ENCODE measurements at regions not wholly inside any gene's neighbourhood (a gene's known extent, or its start where the extent isn't known, plus 50 kb on each side); places are given as distances from the start of the nearest gene placed in this dataset.

- no peak for DNase-seq (ENCODE audit: extremely low read depth, low read depth)
- TF ChIP-seq CTCF (IDR thresholded peaks at IDR 0.05; ENCODE audit: low read depth, low read length, missing control alignments), result no peak
- no peak overlapping the region for H3K4me3 ChIP-seq (replicated peaks; ENCODE audit: low read depth, low read length)
Observed at GRCh38 chr4:32261196-32261595, 1541.0 kb downstream of the PCDH7 start.

GRCh38 chr4:32268863-32269262 lies 1548.7 kb downstream of the PCDH7 start:
- no peak for TF ChIP-seq CTCF (IDR thresholded peaks at IDR 0.05; ENCODE audit: low read depth, low read length, missing control alignments)
- no peak for DNase-seq (ENCODE audit: extremely low read depth, low read depth)
- no peak overlapping the region for H3K4me3 ChIP-seq (replicated peaks; ENCODE audit: low read depth, low read length)

GRCh38 chr4:32290102-32290501 lies 1569.9 kb downstream of the PCDH7 start:
- no peak for TF ChIP-seq CTCF (IDR thresholded peaks at IDR 0.05; ENCODE audit: low read depth, low read length, missing control alignments)
- H3K4me3 ChIP-seq (replicated peaks; ENCODE audit: low read depth, low read length), result no peak overlapping the region
- DNase-seq (ENCODE audit: extremely low read depth, low read depth), result no peak

GRCh38 chr4:32318926-32319325 lies 1598.8 kb downstream of the PCDH7 start:
- DNase-seq (ENCODE audit: extremely low read depth, low read depth), result no peak
- TF ChIP-seq CTCF (IDR thresholded peaks at IDR 0.05; ENCODE audit: low read depth, low read length, missing control alignments), result no peak
- no peak overlapping the region for H3K4me3 ChIP-seq (replicated peaks; ENCODE audit: low read depth, low read length)

GRCh38 chr4:32321421-32321820 lies 1601.3 kb downstream of the PCDH7 start:
- H3K4me3 ChIP-seq (replicated peaks; ENCODE audit: low read depth, low read length), result no peak overlapping the region
- no peak for DNase-seq (ENCODE audit: extremely low read depth, low read depth)
- TF ChIP-seq CTCF (IDR thresholded peaks at IDR 0.05; ENCODE audit: low read depth, low read length, missing control alignments), result no peak

- DNase-seq (ENCODE audit: extremely low read depth, low read depth), result no peak
- TF ChIP-seq CTCF (IDR thresholded peaks at IDR 0.05; ENCODE audit: low read depth, low read length, missing control alignments), result no peak
- no peak overlapping the region for H3K4me3 ChIP-seq (replicated peaks; ENCODE audit: low read depth, low read length)
Observed at GRCh38 chr4:32334759-32335158, 1614.6 kb downstream of the PCDH7 start.

- DNase-seq (ENCODE audit: extremely low read depth, low read depth), result no peak
- TF ChIP-seq CTCF (IDR thresholded peaks at IDR 0.05; ENCODE audit: low read depth, low read length, missing control alignments), result no peak
- H3K4me3 ChIP-seq (replicated peaks; ENCODE audit: low read depth, low read length), result no peak overlapping the region
Observed at GRCh38 chr4:32337403-32337802, 1617.2 kb downstream of the PCDH7 start.

All from HFF-Myc (cell line).